Naive B cell (primary cell): ENCODE measurements at regions not wholly inside any gene's neighbourhood (a gene's known extent, or its start where the extent isn't known, plus 50 kb on each side); places are given as distances from the start of the nearest gene placed in this dataset.
"Not testable (repeated sequence)": the region's sequence is repeated elsewhere in the genome, so short reads cannot be mapped to it uniquely, and the experiment has no call there.

ENCODE experiments used
- ATAC-seq, 2 donors: fragments of 150-1000 bp; cut with Tn5 transposase; 2 replicates each; pipeline ENCODE4 v1.10.0; 2021; ENCODE audit warnings: low read depth in 2 of 2, mild to moderate bottlenecking in 2 of 2, moderate library complexity in 2 of 2
- DNase-seq: peaks from one replicate; pipeline ENCODE4 v3.0.0; 2022
- H3K27ac Mint-ChIP-seq, 6 donors: one replicate each; pipeline ENCODE4 v1.8.0; 2020 to 2022; ENCODE audit warnings: mild to moderate bottlenecking in 6 of 6, mixed read lengths in 6 of 6, moderate library complexity in 5 of 6, inconsistent platforms in 2 of 6
- H3K27me3 Mint-ChIP-seq, 3 donors: one replicate each; pipeline ENCODE4 v1.8.0; 2021 to 2022; ENCODE audit warnings: mixed read lengths in 3 of 3, mild to moderate bottlenecking in 1 of 3
- H3K36me3 Mint-ChIP-seq, 2 donors: one replicate each; pipeline ENCODE4 v1.8.0; 2020 to 2022; ENCODE audit warnings: mixed read lengths in 2 of 2, inconsistent platforms in 1 of 2, mild to moderate bottlenecking in 1 of 2
- H3K4me1 Mint-ChIP-seq, 3 donors: one replicate each; pipeline ENCODE4 v1.8.0; 2020 to 2022; ENCODE audit warnings: mixed read lengths in 3 of 3, inconsistent platforms in 1 of 3, mild to moderate bottlenecking in 1 of 3, moderate library complexity in 1 of 3
- H3K4me3 Mint-ChIP-seq, 8 donors: one replicate each; pipeline ENCODE4 v1.8.0; 2020 to 2022; ENCODE audit warnings: mild to moderate bottlenecking in 8 of 8, mixed read lengths in 8 of 8, moderate library complexity in 8 of 8, inconsistent platforms in 2 of 8
- H3K9me3 Mint-ChIP-seq, 7 donors: one replicate each; pipeline ENCODE4 v1.8.0; 2020 to 2022; ENCODE audit warnings: mixed read lengths in 7 of 7, mild to moderate bottlenecking in 5 of 7, inconsistent platforms in 2 of 7, moderate library complexity in 1 of 7

GRCh38 chrX:83077606-83078005 lies 430.5 kb upstream of the POU3F4 start:
- Mint-ChIP-seq H3K27ac (no peak overlapping the region), H3K36me3 (no peaks in the 10 kb centered on the region), H3K4me1 (no peaks in the 10 kb centered on the region), H3K27me3 (no peaks in the 10 kb centered on the region), H3K4me3 (no peak overlapping the region), H3K9me3 (peaks cover 2 to 19% (median 9%) of the 10 kb centered on the region in 7 donors)
- ATAC-seq (no peak), DNase-seq (no peak)

DNA sequence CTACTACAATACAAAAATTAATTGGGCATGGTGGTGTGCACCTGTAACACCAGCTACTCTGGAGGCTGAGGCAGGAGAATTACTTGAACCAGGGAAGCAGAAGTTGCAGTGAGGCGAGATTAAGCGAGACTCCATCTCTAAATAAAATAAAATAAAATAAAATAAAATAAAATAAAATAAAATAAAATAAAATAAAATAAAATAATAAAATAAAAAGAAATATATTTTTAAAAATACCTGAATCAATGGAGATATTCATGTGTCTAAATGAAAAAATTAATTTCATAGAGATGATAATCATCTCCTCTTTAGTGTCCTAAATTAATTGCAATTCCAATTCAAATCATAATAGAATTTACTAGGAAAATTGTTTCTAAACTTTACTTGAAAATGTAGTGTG lies 406.1 kb upstream of the POU3F4 start:
- no peak overlapping the region for H3K4me3 Mint-ChIP-seq

GRCh38 chrX:83108278-83108677 lies 399.8 kb upstream of the POU3F4 start:
- Mint-ChIP-seq H3K27me3 (no peaks in the 10 kb centered on the region), H3K4me1 (no peaks in the 10 kb centered on the region), H3K36me3 (no peaks in the 10 kb centered on the region), H3K4me3 (no peak overlapping the region), H3K9me3 (peaks cover 0 to 6% (median 0%) of the 10 kb centered on the region in 7 donors), H3K27ac (no peak overlapping the region)
- DNase-seq (no peak), ATAC-seq (no peak)

More for the DNA sequence above, 406.1 kb upstream of the POU3F4 start:
- no peaks in the 10 kb centered on the region for H3K27me3 Mint-ChIP-seq
- DNase-seq (no peak), ATAC-seq (no peak)
- H3K4me1 Mint-ChIP-seq: no peaks in the 10 kb centered on the region
- H3K36me3 Mint-ChIP-seq: no peaks in the 10 kb centered on the region
- no peak overlapping the region for H3K27ac Mint-ChIP-seq
- H3K9me3 Mint-ChIP-seq: peaks cover 0 to 6% (median 3%) of the 10 kb centered on the region in 7 donors

GRCh38 chrX:83145876-83146275 lies 362.2 kb upstream of the POU3F4 start:
- Mint-ChIP-seq H3K4me1 (no peaks in the 10 kb centered on the region), H3K27me3 (no peaks in the 10 kb centered on the region), H3K4me3 (no peak overlapping the region), H3K9me3 (peaks cover 0 to 2% (median 0%) of the 10 kb centered on the region in 7 donors), H3K36me3 (no peaks in the 10 kb centered on the region), H3K27ac (no peak overlapping the region)
- no peak for DNase-seq
- ATAC-seq: no peak

GRCh38 chrX:83160096-83160495 lies 348.0 kb upstream of the POU3F4 start:
- ATAC-seq (no peak), DNase-seq (no peak)
- H3K9me3 Mint-ChIP-seq: peaks cover 0 to 7% (median 3%) of the 10 kb centered on the region in 7 donors
- no peaks in the 10 kb centered on the region for H3K4me1 Mint-ChIP-seq
- no peak overlapping the region for H3K4me3 Mint-ChIP-seq
- no peaks in the 10 kb centered on the region for H3K36me3 Mint-ChIP-seq
- no peak overlapping the region for H3K27ac Mint-ChIP-seq
- no peaks in the 10 kb centered on the region for H3K27me3 Mint-ChIP-seq

DNA sequence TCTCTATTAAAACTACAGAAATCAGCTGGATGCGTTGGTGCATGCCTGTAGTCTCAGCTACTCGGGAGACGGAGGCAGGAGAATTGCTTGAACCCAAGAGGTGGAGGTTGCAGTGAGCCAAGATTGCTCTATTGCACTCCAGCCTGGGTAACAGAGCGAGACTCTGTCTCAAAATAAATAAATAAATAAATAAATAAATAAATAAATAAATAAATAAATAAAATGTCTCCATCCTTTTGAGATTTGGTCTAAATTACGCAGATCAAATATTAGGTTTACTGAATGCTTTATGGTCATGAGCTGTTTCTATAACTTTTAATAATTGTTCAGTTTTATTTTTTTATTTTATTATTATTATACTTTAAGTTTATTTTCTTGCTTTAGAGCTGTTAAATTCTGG lies 344.0 kb upstream of the POU3F4 start:
- H3K4me1 Mint-ChIP-seq, ATAC-seq, H3K4me3 Mint-ChIP-seq, DNase-seq, H3K9me3 Mint-ChIP-seq, H3K36me3 Mint-ChIP-seq, H3K27ac Mint-ChIP-seq, H3K27me3 Mint-ChIP-seq: not testable (repeated sequence)

DNA sequence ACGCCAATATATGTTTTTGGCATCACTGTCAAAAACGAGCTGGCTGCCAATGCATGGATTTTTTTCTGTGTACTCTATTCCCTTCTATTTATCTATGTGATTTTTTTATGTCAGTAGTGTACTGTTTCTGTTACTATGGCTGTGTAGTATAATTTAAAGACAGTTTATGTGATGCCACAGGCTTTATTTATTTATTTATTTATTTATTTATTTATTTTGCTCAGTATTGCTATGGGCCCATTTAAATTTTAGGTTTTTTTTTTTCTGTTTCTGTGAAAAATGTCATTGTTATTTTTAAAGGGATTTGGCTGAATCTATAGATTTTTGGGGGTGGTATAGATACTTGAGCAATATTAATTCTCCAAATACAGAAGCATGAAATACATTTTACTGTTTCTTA lies 338.4 kb upstream of the POU3F4 start:
- no peak overlapping the region for H3K4me3 Mint-ChIP-seq
- H3K27ac Mint-ChIP-seq: no peak overlapping the region
- H3K9me3 Mint-ChIP-seq: peaks cover 0 to 4% (median 0%) of the 10 kb centered on the region in 7 donors
- H3K36me3 Mint-ChIP-seq: no peaks in the 10 kb centered on the region
- DNase-seq (no peak), ATAC-seq (no peak)
- no peaks in the 10 kb centered on the region for H3K4me1 Mint-ChIP-seq
- no peaks in the 10 kb centered on the region for H3K27me3 Mint-ChIP-seq

GRCh38 chrX:83185010-83185409 lies 323.1 kb upstream of the POU3F4 start:
- no peaks in the 10 kb centered on the region for H3K36me3 Mint-ChIP-seq
- H3K4me3 Mint-ChIP-seq: no peak overlapping the region
- ATAC-seq (no peak), DNase-seq (no peak)
- H3K9me3 Mint-ChIP-seq: peaks cover 0 to 14% (median 5%) of the 10 kb centered on the region in 7 donors
- no peaks in the 10 kb centered on the region for H3K4me1 Mint-ChIP-seq
- no peak overlapping the region for H3K27ac Mint-ChIP-seq
- no peaks in the 10 kb centered on the region for H3K27me3 Mint-ChIP-seq

DNA sequence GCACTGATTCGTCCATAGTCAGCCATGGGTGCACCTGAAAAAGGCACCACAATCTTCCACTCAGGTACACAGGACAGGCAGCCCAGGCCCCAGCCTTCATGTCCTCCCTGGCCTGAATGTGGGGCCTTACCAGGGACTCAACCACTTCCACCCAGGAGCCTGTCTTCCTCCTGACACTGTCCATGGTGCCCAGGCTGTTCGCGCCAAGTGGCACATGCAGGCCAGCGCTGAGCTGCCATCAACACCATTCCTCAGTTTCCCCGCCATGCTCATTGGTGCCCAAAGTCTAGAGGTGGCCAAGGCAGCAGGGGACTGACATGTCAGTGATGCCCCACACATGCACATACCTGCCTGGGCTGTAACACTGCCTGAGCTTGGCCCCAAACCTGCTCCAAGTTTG lies 322.2 kb upstream of the POU3F4 start:
- Mint-ChIP-seq H3K27ac (no peak overlapping the region), H3K27me3 (no peaks in the 10 kb centered on the region), H3K4me1 (no peaks in the 10 kb centered on the region), H3K4me3 (no peak overlapping the region), H3K9me3 (peaks cover 0 to 14% (median 5%) of the 10 kb centered on the region in 7 donors), H3K36me3 (no peaks in the 10 kb centered on the region)
- no peak for ATAC-seq
- no peak for DNase-seq

- no peak for DNase-seq
- no peak overlapping the region for H3K4me3 Mint-ChIP-seq
- peak overlapping the region in 1 of 6 donors; percentile 44 for H3K27ac Mint-ChIP-seq
- ATAC-seq: no peak
- H3K9me3 Mint-ChIP-seq: peaks cover 0 to 14% (median 5%) of the 10 kb centered on the region in 7 donors
- no peaks in the 10 kb centered on the region for H3K27me3 Mint-ChIP-seq
- no peaks in the 10 kb centered on the region for H3K36me3 Mint-ChIP-seq
- H3K4me1 Mint-ChIP-seq: no peaks in the 10 kb centered on the region
Observed at GRCh38 chrX:83186632-83187031, 321.5 kb upstream of the POU3F4 start.
